HG02840 (cell line): ENCODE measurements at regions not wholly inside any gene's neighbourhood (a gene's known extent, or its start where the extent isn't known, plus 50 kb on each side); places are given as distances from the start of the nearest gene placed in this dataset.
A peak's percentile ranks its signal among the peaks of the same experiment; 100 is the strongest.
"Not testable (repeated sequence)": the region's sequence is repeated elsewhere in the genome, so short reads cannot be mapped to it uniquely, and the experiment has no call there.

Source experiments
- ATAC-seq: cut with Tn5 transposase; IDR thresholded peaks from one replicate; pipeline ENCODE4 v1.9.1; 2021; ENCODE audit warnings: mild to moderate bottlenecking, moderate library complexity, moderate number of reproducible peaks; ENCODE audit not compliant: unreplicated experiment, low FRiP score

GRCh38 chr9:41019858-41020562 lies 108.5 kb downstream of the FOXD4L6 start:
- not testable (repeated sequence) for ATAC-seq

DNA sequence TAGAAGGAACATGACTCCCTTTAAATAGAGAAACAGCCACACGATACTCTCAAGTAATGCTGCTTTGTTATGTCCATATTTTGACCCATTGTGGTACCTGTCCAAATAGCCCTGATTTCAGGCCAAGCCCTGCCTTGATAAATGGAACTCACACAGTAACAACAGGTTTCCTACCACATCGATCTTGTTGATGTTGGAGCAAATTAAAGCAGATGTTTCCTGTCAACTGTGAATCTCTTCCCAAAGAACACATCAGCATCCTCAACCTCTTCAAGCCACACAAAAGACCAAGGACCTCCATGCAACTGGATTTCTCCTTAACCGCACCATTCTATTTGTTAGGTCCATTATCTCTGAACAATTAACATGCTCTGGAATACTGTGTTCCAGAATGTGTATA lies 109.5 kb downstream of the FOXD4L6 start:
- ATAC-seq, result not testable (repeated sequence)

- ATAC-seq, result not testable (repeated sequence)
Measured at GRCh38 chr9:41016699-41017098, 111.8 kb downstream of the FOXD4L6 start.

- not testable (repeated sequence) for ATAC-seq
Measured at GRCh38 chr9:40999952-41000700, 128.4 kb downstream of the FOXD4L6 start.

- ATAC-seq, result not testable (repeated sequence)
Measured at GRCh38 chr9:40995490-40995889, 133.0 kb downstream of the FOXD4L6 start.

DNA sequence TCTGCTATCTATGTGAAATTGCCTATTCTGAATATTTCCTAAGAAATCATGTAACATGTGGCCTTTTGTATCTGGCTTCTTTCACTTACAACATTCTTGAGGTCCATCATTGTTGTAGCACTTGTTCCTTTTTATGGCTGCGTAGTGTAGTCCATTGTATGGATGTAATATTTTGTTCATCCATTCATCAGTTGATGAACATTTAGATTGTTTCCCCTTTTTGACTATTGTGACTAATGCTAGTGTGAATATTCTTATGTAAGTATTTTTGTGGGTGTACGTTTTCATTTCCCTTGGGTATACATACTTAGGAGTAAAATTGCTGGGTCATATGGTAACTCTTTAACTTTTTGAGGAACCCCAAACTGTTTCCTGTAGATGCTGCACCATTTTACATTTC lies 134.6 kb downstream of the FOXD4L6 start:
- not testable (repeated sequence) for ATAC-seq

- ATAC-seq, result not testable (repeated sequence)
Measured at GRCh38 chr9:40993375-40993774, 135.1 kb downstream of the FOXD4L6 start.

DNA sequence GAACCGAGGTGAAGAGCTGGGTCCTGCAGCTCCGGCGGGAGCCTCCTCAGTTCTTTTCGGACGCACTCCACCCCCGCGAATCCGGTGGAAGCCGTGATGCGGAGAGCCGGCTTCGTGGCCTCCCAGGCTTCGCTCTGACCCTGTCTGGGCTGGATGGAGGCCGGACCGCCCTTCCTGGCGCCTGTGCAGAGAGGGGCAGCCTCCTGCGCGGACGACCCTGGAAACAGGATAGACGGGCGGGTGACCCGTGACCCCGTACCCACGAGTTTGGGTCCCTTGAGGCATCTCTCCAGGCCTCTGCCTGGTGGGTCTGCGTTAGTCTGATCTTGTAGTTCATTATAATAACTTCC lies 136.0 kb downstream of the FOXD4L6 start:
- ATAC-seq, result peak; percentile 22

- peak; percentile 100 for ATAC-seq
Measured at GRCh38 chr9:40991741-40992471, 136.6 kb downstream of the FOXD4L6 start.

DNA sequence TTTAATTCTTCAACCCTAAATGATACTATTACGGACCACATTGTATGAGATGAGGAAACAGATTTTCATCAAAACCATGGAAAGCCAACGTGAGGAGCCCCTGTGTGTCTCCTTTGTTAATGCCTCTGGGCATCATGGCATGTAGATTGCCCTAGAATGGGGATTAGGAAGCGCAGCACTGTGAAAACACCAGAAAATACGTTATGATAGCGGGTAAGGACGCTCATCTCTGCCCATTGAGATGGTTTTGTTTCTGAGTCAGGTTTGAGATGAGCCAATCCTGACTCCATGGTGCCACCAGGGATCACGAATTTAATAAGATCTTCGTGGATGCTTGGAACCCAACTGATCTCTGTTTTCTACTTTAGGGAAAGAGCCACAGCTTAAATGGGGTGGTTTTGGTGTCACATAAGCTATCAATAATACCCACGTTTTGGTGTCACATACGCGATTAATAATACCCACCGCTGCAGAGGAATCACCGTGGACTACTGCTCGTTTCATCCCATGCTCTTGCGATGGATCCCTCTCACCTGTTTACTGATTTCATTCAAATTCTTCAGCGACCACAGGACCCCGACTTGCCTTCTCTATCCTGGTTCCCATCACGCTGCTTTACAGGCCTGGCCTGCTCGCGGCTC lies 137.3 kb downstream of the FOXD4L6 start:
- not testable (repeated sequence) for ATAC-seq

GRCh38 chr9:40986332-40986731 lies 142.1 kb downstream of the FOXD4L6 start:
- not testable (repeated sequence) for ATAC-seq

DNA sequence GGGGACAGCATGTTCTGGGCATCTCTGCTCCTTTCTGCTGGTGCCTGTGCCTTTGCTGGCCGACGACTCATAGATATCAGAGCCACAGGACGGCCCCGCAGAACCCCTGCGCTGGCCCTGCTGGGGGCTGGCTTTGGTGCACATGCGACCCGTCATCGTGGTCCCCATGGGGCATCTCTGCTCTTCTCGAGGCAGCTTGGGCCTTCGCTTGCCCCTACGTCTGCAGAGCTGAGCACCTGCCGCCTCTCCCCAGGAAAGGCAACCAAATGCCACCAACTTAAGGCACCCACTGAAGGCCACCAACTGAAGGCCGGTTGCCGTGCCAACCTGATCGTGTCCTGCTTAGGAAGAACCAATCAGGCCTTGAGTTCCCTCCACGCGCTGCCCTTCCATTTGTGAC lies 153.1 kb downstream of the FOXD4L6 start:
- not testable (repeated sequence) for ATAC-seq

DNA sequence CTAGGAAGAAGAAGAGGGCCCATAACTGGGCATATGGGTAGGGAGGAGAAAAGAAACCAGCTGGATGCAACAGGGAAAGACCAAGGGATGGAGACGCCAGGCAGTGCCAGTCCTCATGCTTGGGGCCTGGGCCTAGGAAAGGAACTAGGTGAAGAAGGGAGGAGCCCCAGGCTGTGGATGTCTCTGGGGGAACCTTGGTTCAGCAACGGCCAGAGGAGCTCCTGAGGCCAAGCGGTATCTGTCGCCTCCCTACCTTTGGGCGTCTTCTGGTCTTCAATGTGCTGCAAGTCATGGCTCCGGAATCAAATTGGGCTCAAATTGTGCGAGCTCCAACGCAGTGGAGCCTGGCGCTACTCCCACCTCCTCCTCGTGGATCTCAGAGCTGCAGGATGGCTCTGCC lies 153.6 kb downstream of the FOXD4L6 start:
- not testable (repeated sequence) for ATAC-seq

- not testable (repeated sequence) for ATAC-seq
Measured at GRCh38 chr9:40971773-40972172, 156.7 kb downstream of the FOXD4L6 start.

- ATAC-seq, result not testable (repeated sequence)
Measured at GRCh38 chr9:40970340-40970739, 158.1 kb downstream of the FOXD4L6 start.

- not testable (repeated sequence) for ATAC-seq
Measured at GRCh38 chr9:40962461-40962860, 166.0 kb downstream of the FOXD4L6 start.

DNA sequence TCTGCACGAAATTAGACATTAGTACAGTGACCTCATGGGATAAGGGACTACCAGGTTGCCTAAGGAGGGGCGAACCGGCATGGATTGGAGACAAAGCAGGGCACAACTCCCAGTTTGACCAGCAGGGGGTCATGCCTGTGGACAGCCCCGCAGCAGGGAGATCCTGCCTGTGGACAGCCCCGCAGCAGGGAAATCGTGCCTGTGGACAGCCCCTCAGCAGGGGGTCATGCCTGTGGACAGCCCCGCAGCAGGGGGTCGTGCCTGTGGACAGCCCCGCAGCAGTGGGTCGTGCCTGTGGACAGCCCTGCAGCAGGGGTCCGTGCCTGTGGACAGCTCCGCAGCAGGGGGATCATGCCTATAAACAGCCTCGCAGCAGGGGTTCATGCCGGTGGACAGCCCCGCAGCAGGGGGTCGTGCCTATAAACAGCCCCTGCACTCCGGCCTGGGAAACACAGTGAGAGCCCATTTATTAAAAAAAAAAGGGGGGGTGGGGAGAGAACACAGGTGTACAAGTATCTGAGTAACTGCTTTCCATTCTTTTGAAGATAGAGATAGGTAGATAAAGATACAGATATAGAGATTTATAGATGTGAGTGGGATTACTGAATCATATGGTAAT lies 176.5 kb downstream of the FOXD4L6 start:
- not testable (repeated sequence) for ATAC-seq

DNA sequence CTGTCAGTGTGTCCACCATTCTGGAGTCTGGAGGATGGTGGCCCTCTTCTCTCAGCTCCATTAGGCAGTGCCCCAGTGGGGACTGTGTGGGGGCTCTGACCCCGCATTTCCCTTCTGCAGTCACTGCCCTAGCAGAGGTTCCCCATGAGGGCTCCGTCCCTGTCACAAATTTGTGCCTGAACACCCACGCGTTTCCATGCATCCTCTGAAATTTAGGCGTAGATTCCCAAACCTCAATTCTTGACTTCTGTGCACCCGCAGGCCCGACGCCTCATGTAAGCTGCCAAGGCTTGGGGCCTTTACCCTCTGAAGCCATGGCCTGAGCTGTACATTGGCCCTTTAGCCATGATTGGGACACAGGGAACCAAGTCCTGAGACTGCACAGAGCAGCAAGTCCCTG lies 182.3 kb downstream of the FOXD4L6 start:
- not testable (repeated sequence) for ATAC-seq

DNA sequence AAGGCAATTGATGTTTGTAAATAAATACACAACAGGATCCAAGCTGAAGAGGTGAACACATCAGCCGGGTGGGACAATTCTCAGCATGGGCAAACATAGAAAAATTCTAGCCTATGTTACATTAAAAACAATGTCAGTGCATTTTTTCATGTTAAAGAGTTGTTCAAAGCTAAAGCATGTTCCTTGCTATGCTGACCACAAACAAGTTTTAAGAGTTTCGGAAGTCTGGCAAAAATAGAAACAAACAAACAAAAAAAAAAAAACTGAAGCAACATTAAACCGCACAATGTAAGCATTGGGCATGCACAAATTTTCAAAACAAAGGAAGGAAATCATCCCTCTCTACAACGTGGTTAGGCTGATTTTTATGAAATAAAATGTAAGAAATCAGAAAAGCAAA lies 185.8 kb downstream of the FOXD4L6 start:
- ATAC-seq, result not testable (repeated sequence)

DNA sequence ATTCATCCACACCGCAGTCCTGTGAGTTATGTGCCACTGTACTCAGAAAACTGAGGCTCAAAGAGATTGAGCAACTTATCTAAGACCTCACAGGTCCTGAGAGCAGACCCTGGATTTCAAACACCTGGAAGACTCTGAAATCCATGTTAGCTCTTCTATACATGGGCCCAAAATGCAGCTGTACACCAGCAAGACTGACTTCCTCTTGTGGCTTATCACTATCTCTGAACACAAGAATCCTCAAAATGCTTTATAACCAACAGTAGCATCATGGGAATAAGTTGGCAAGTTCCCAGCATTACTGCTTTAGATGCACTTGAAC lies 188.6 kb downstream of the FOXD4L6 start:
- not testable (repeated sequence) for ATAC-seq
